HEK293 (cell line): ENCODE measurements at regions not wholly inside any gene's neighbourhood (a gene's known extent, or its start where the extent isn't known, plus 50 kb on each side); places are given as distances from the start of the nearest gene placed in this dataset.

Experiments
- AEBP2 ChIP-seq: fragments of 450-650 bp; formaldehyde crosslinking; IDR thresholded peaks from 2 replicates; pipeline ENCODE4 v1.5.1; 2016; ENCODE audit warnings: missing biosample characterization, missing genetic modification characterization, borderline replicate concordance
- ATF2 ChIP-seq: fragments of 450-650 bp; formaldehyde crosslinking; IDR thresholded peaks from 2 replicates; pipeline ENCODE4 v1.5.1; 2016; ENCODE audit warnings: missing biosample characterization, missing genetic modification characterization, low read depth
- BCL11A ChIP-seq: fragments of 450-650 bp; formaldehyde crosslinking; IDR thresholded peaks from 2 replicates; pipeline ENCODE4 v1.5.1; 2016; ENCODE audit warnings: low read depth, missing biosample characterization, missing genetic modification characterization
- CTCF ChIP-seq: fragments of 450-650 bp; formaldehyde crosslinking; IDR thresholded peaks from 2 replicates; pipeline ENCODE4 v1.5.1; 2016; ENCODE audit warnings: missing biosample characterization, missing genetic modification characterization
- INSM2 ChIP-seq: fragments of 450-650 bp; formaldehyde crosslinking; IDR thresholded peaks from 2 replicates; pipeline ENCODE4 v1.5.1; 2016; ENCODE audit warnings: missing biosample characterization, missing genetic modification characterization
- REST ChIP-seq: fragments of 450-650 bp; formaldehyde crosslinking; IDR thresholded peaks from 2 replicates; pipeline ENCODE4 v1.5.1; 2016; ENCODE audit warnings: missing biosample characterization, missing genetic modification characterization
- YY1 ChIP-seq: fragments of 450-650 bp; formaldehyde crosslinking; IDR thresholded peaks from 2 replicates; pipeline ENCODE4 v1.5.1; 2018; ENCODE audit warnings: missing biosample characterization, missing genetic modification characterization
- ZNF121 ChIP-seq: fragments of 450-650 bp; formaldehyde crosslinking; IDR thresholded peaks from 2 replicates; pipeline ENCODE4 v1.5.1; 2016; ENCODE audit warnings: missing biosample characterization, missing genetic modification characterization
- ZNF449 ChIP-seq: fragments of 450-650 bp; formaldehyde crosslinking; IDR thresholded peaks from 2 replicates; pipeline ENCODE4 v1.5.1; 2017; ENCODE audit warnings: missing biosample characterization, mild to moderate bottlenecking, missing genetic modification characterization, moderate library complexity
- ZNF561 ChIP-seq: fragments of 450-650 bp; IDR thresholded peaks from 2 replicates; pipeline ENCODE4 v1.5.1; 2018; ENCODE audit warnings: missing biosample characterization, missing genetic modification characterization, borderline replicate concordance
- ZNF704 ChIP-seq: fragments of 450-650 bp; formaldehyde crosslinking; IDR thresholded peaks from 2 replicates; pipeline ENCODE4 v1.5.1; 2016; ENCODE audit warnings: missing biosample characterization, missing genetic modification characterization
- ZNF768 ChIP-seq: fragments of 450-650 bp; formaldehyde crosslinking; IDR thresholded peaks from 2 replicates; pipeline ENCODE4 v1.5.1; 2018; ENCODE audit warnings: missing biosample characterization, mild to moderate bottlenecking, missing genetic modification characterization
- ZSCAN4 ChIP-seq: fragments of 450-650 bp; formaldehyde crosslinking; IDR thresholded peaks from 2 replicates; pipeline ENCODE4 v1.5.1; 2017; ENCODE audit warnings: missing biosample characterization, missing genetic modification characterization

GRCh38 chr21:41622201-41622600 is 114.2 kb upstream of the TMPRSS2 start:
- no peak for TF ChIP-seq CTCF
- TF ChIP-seq ZNF561 (tag by site-specific recombination) = no peak
- no peak for TF ChIP-seq ZNF121 (tag by site-specific recombination)
- no peak for TF ChIP-seq ZNF704 (tag by site-specific recombination)
- TF ChIP-seq BCL11A = no peak
- no peak for TF ChIP-seq AEBP2 (tag by site-specific recombination)
- TF ChIP-seq ZNF768 (tag by site-specific recombination) = no peak
- no peak for TF ChIP-seq INSM2
- TF ChIP-seq REST (tag by site-specific recombination) = no peak
- TF ChIP-seq ATF2 (tag by site-specific recombination) = no peak
- no peak for TF ChIP-seq ZNF449
- no peak for TF ChIP-seq YY1 (tag by site-specific recombination)
- TF ChIP-seq ZSCAN4 (tag by site-specific recombination) = no peak
